ENCODE measurements at regions not wholly inside any gene's neighbourhood (a gene's known extent, or its start where the extent isn't known, plus 50 kb on each side); places are given as distances from the start of the nearest gene placed in this dataset.

GRCh38 chr2:60051991-60052390 is 501.5 kb downstream of the BCL11A start:
- TF ChIP-seq NFRKB (IDR thresholded peaks at IDR 0.05): no peak
- no peak for TF ChIP-seq SUZ12 (IDR thresholded peaks at IDR 0.05)
- TF ChIP-seq FOXK2 (IDR thresholded peaks at IDR 0.05): no peak
- TF ChIP-seq ZNF384 (IDR thresholded peaks at IDR 0.05): no peak
- no peak for TF ChIP-seq BHLHE40 (IDR thresholded peaks at IDR 0.05; ENCODE audit: borderline replicate concordance)
- no peak for TF ChIP-seq ELF4 (IDR thresholded peaks at IDR 0.05)
- TF ChIP-seq L3MBTL2 (conservative IDR thresholded peaks at IDR 0.05): no peak
- no peak for TF ChIP-seq HDGF (IDR thresholded peaks at IDR 0.05; ENCODE audit: borderline replicate concordance)
- TF ChIP-seq PKNOX1 (IDR thresholded peaks at IDR 0.05): no peak
- TF ChIP-seq SP1 (IDR thresholded peaks at IDR 0.05): no peak
- no peak for TF ChIP-seq FOXA1 (IDR thresholded peaks at IDR 0.05)
- TF ChIP-seq LEF1 (IDR thresholded peaks at IDR 0.05; ENCODE audit: borderline replicate concordance): no peak

All from HEK293T (cell line).